Embryonic facial prominence (tissue), 1 donor: ENCODE measurements at regions not wholly inside any gene's neighbourhood (a gene's known extent, or its start where the extent isn't known, plus 50 kb on each side); places are given as distances from the start of the nearest gene placed in this dataset.
A peak's percentile ranks its signal among the peaks of the same experiment; 100 is the strongest.
"Not testable (repeated sequence)": the region's sequence is repeated elsewhere in the genome, so short reads cannot be mapped to it uniquely, and the experiment has no call there.

Experiments
- DNase-seq: peaks from one replicate; pipeline ENCODE4 v3.0.0-alpha.2; 2016; ENCODE audit errors: extremely low spot score

DNA sequence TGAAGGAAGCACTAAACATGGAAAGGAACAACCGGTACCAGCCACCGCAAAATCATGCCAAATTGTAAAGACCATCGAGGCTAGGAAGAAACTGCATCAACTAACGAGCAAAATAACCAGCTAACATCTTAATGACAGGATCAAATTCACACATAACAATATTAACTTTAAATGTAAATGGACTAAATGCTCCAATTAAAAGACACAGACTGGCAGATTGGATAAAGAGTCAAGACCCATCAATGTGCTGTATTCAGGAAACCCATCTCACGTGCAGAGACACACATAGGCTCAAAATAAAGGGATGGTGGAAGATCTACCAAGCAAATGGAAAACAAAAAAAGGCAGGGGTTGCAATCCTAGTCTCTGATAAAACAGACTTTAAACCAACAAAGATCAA lies 206.3 kb downstream of the SLC38A4 start:
- not testable (repeated sequence) for DNase-seq

DNA sequence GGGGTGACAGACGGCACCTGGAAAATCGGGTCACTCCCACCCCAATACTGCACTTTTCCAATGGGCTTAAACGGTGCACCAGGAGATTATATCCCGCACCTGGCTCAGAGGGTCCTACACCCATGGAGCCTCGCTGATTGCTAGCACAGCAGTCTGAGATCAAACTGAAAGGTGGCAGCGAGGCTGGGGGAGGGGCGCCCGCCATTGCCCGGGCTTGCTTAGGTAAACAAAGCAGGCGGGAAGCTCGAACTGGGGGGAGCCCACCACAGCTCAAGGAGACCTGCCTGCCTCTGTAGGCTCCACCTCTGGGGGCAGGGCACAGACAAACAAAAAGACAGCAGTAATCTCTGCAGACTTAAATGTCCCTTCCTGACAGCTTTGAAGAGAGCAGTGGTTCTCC lies 208.1 kb downstream of the SLC38A4 start:
- not testable (repeated sequence) for DNase-seq

DNA sequence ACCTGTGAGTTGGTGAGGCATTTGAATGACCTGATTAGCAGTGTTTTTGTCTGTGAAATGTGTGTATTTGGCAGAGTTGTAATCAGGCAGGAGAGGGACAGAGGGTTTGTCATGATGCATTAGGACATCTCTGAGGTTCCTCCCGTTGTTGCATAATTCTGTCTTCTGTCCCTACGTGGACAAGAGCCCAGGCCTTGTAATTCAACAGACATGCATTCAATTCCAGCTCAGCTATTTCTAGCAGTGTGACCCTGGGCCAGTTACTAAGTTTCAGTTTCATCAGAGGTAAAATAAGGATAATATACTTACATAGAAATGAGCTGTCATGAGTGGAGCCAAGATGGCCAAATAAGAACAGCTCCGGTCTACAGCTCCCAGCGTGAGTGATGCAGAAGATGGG lies 208.6 kb downstream of the SLC38A4 start:
- no peak for DNase-seq

DNA sequence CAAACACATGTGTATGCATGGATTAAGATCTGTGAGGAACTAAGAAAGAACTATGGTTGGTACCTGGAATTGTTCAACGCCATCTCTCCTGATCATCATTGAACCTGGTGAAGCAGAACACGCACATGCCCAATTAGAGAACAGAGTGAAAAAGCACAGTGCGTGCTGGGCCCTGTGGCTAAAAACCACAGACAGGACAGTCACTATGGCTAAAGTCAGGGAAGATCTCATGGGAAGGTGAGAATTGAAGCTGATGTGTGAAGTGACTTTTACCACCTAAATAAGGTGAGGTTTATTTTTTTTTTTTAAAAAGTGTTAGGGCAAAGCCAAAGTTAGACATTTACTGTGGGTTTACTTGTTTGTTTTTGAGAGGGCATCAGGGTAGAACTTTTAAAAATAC lies 215.0 kb downstream of the SLC38A4 start:
- no peak for DNase-seq

DNA sequence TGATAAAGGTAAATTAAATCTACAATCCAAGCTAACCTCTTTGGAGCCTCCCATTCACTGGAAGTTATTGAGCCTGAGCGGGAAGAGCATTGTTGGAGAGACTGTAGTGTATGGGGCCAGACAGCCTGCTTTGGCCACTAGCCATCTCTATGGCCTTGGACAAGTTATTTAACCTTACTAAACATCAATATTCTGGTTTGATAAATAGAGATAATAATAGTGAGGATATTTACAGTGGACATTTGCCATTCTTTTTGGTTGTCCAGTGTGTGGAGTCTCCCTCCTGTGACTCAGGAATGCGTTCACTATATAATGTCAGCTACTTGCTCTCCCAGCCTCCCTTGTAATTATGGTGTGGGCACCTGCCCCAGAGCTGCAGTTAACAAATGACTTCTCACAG lies 216.1 kb downstream of the SLC38A4 start:
- DNase-seq: no peak

DNA sequence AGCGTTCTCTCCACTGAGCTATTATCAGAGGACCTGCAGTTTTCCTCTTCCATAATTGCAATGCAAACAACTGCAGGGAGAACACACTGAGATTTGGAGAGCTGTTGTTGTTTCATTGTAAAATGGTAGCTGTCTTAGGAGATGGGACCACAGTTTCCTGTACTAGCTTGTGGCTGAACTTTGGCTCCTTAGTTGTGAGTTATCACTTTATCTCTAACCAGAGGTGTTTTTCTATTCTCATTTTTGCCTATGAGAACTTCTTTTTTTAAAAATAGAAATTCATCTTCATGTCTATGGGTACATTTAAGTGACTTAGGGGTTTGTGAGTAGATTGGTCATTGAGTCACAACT lies 216.5 kb downstream of the SLC38A4 start:
- DNase-seq: no peak

DNA sequence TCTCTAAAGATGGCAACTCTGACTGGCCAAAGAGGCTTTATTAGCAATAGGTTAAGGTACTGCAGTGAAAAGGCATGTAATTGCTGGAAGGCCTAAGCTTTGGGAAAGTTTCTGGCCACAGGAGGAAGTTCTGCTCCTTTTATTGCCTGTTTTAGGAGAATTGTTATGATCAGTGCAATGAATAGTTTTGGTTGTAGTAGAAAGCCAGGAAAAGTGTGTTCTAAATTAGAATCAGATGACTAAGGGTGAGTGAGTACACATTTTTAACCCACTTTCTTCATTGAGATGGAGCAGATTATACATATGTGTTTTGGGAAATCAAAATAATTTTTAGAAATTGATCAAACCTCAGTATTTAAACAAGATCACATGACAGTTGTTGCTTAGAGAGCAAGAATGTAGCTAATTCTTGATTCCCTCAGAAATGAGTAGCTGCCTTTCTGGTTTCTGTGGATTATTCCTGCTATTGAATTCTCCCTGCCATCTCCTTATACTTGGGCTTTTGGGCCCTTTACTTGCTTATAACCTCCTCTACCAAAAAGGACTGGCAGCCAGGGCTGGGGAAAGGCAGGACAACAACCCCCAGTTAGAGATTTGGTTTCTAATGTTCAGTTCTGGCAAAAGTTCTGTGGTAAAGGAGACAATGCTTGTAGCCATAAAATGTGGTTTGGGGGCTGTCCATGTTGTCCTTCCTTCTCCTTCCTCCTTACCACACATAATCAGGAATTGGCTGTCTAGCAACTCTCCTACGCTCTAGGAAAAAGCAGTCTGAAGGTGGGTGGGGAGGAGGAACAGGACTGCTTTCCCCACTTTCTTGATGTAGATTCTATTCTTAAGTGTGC lies 217.1 kb downstream of the SLC38A4 start:
- DNase-seq: peak; percentile 47

DNA sequence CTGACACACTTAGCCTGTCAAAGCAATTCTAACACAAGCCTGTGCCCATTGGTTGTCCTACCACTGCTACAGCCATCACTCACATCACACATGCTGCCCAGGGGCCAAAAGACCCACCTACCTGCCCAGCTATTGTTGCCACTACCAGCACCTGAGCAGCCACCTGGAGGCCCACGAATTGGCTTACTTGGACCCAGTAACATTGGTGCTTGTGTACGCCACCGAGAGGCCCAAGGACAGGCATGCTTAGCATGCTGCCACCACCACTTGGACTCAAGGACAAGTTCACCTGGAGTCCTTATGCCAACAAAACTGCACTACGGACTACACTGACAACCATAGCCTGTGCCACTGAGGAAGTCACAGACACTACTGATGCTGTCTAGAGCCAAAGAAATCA lies 221.1 kb downstream of the SLC38A4 start:
- DNase-seq: no peak

DNA sequence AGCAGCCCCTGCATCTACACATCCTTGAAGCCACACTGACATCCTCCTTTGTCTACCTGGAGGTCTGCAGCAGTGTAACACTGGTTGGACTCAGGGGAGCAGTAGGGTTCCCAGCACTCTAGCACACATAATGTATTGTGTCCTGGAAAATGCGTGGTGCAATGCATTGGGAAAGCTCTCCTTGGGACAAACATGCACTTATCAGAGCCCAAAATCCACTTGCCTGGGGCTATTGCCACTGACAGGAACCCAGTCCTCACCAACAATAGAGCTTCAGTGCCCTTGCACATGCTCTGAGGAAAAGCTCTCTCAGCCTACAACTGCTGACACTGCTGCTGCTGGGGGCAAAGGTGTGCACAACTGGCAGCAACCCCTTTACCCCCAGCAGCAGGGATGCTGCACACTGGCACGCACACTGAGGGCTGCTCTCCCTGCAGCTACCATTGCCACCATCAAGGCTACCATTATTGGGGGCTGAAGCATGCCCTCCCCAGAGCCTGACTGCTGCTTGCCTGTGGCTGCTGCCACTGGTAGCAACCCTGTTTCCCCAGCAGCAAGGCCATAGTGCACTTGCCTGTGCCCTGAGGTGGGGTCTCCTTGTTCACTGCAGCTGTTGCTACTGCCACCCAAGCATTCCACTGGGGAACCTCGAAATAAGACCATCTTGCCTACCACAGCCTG lies 221.9 kb downstream of the SLC38A4 start:
- DNase-seq: no peak

DNA sequence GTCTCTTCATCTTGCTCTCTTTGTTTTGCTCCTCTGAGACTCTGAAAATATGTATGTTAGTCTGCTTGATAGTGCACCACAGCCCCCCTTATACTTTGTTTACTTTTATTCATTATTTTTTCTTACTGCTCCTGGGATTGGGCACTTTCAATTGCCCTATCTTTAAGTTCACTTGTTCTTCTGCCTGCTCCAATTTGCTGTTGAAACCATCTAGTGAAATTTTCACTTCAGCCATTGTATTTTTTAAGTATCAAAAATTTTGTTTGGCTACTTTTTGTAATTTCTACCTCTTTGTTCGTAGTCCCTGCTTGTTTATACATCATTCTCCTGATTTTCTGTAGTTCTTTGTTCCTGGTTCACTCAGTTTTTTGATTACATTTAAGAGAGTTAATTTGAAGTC lies 223.3 kb downstream of the SLC38A4 start:
- no peak for DNase-seq

DNA sequence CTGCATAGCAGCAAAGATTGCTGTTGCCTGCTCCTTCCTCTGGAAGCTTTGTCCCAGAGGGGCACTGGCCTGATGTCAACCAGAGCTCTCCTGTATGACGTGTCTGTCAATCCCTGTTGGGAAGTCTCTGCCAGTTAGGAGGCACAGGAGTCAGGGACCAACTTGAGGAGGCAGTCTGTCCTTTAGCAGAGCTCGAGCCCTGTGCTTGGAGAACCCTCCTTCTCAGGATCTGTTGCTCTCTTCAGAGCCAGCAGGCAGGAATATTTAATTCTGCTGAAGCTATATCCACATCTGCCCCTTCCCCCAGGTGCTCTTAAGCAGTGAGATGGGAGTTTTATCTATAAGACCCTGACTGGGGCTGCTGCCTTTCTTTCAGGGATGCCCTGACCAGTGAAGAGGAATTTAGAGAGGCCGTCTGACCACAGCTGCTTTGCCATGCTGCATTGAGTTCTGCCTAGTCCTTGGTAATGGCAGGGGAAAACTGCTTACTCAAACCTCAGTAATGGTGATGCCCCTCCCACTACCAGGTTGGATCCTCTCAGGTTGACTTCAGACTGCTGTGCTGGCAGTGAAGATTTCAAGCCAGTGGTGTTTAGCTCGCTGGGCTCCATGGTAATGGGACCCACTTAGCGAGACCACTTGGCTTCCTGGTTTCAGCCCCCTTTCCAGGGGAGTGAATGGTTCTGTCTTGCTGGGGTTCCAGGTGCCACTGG lies 218.6 kb upstream of the SLC38A2 start:
- DNase-seq: no peak

DNA sequence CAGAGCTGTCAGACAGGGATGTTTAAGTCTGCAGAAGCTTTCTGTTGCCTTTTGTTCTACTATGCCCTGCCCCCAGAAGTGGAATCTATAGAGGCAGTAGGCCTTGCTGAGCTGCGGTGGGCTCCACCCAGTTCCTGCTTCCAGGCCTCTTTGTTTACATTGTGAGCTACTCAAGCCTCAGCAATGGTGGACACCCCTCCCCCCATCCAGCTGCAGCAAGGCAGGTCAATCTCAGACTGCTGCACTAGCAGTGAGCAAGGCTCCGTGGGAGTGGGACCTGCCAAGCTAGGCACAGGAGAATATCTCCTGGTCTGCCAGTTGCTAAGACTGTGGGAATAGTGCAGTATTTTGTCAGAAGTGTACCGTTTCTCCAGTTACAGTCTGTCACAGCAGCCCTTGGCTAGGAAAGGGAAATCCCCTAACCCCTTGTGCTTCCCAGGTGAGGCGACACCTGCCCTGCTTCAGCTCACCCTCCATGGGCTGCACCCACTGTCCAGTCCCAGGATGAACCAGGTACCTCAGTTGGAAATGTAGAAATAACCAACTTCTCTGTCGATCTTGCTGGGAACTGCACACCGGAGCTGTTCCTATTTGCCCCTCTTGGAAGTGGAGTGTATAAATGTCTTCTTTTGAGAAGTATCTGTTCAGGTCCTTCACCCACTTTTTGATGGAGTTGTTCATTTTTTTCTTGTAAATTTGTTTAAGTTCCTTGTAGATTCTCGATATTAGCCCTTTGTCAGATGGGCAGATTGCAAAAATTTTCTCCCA lies 213.5 kb upstream of the SLC38A2 start:
- no peak for DNase-seq

DNA sequence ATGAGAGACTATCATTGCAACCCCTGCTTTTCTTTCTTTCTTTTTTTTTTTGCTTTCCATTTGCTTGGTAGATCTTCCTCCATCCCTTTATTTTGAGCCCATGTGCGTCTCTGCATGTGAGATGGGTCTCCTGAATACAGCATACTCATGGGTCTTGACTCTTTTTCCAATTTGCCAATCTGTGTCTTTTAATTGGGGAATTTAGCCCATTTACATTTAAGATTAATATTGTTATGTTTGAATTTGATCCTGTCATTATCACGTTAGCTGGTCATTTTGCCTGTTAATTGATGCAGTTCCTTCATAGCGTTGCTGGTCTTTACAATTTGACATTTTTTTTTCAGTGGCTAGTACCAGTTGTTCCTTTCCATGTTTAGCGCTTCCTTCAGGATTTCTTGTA lies 211.5 kb upstream of the SLC38A2 start:
- DNase-seq: not testable (repeated sequence)

DNA sequence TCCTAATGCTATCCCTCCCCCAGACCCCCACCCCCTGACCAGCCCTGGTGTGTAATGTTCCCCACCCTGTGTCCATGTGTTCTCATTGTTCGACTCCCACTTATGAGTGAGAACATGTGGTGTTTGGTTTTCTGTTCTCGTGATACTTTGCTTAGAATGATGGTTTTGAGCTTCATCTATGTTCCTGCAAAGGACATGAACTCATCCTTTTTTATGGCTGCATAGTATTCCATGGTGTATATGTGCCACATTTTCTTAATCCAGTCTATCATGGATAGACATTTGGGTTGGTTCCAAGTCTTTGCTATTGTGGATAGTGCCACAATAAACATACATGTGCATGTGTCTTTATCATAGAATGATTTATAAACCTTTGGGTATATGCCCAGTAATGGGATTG lies 209.4 kb upstream of the SLC38A2 start:
- DNase-seq: not testable (repeated sequence)

DNA sequence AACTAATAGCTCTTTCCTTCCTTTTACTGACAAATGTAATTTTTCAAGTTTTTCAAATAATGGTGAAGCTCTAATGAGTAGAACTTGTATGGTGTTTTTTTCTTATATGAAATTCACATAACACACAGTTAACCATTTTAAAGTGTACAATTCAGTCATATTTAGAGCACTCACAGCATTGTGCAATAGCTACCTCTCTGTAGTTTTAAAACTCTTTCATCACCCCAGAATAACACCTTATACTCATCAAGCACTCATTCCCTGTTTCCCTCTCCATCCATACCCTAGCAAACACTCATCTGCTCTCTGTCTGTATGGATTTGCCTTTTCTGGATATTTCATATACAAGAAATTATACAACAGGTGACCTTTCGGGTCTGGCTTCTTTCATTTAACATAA lies 207.9 kb upstream of the SLC38A2 start:
- DNase-seq: no peak

DNA sequence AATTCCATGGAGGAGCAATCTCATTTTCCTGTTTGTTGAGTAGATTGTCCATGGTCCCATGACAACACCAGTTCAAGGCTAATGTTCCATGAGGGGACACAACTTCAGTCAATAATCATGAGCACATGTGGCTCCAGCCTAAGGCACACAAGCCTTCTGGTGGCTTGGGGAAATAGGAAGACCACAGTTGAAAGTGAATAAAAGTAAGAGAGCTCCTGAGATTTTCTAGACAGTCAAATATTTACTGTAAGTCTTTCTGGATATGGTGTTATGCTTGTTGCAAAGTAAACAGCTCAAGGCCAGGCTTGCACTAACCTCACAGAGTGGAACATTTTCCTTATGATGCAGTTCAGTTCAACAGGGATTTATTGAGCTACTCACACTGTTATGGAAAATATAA lies 206.9 kb upstream of the SLC38A2 start:
- DNase-seq: no peak

DNA sequence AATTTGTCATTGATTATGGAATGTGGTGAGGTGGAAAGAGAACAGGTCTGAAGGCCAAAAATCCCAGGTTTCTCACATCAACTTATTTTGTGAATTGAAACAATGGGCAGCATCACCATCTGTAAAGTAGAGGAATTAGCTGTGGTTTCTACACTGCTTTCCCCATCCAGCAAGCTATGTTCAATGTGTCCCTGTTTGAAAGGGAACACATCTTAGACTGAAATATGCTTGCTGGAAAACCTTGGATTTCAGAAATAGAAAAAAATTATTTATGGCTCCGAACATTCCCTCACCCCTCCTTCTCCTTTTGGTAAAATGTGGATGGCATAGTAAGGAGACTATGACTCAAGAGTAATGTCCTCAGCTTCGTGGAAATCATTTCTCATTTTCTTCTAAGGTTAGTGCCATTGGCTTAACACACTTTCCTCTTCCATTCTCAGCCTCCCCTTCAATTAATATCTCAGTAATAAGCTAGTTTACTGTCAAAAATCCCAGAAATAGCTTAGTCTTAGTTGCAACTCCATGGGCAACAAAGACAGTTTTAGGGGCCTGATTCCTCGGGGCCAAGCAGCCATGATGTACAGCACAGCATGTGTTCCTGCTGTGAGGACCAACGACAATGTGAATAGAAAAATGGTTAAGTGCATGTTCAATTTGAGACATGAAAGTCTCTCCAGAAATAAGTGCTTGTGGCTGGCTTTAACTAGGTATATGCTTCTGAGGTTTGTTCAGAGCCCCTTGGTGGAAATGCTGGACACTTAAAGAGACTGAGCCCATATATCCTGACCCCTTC lies 205.8 kb upstream of the SLC38A2 start:
- no peak for DNase-seq

DNA sequence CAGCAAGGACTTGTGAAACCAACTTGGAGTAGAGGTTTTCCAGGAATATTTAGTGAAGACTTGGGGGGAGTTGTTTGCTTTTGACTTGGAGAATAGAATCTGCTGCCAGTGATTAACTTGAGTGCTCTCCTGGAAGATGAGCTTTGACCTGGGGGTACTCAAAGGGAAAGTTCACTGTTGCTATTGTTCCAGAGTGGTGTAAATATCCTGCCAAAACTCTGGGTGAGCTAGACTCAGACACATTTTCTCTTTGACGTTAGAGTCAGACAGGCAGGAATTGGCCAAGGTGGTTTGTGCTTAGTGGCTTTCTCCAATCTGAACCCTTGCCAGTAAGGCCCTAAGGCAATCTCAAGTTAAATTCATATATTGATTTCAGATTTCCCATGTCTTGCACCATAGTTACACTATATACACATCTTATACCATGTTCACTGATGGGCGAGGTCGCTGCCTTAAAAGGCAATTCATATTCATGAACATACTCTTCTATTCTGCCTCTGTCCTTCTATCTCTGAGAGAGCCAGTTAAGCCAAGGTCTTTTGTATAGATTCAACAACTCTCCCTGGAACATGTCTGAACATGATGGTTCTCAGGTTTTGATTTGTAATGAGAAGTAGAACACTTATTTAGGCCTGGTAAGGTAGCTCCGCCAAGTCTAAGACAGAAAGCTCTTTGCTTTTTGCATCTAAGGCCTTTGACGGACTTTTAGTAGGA lies 204.6 kb upstream of the SLC38A2 start:
- DNase-seq: no peak

DNA sequence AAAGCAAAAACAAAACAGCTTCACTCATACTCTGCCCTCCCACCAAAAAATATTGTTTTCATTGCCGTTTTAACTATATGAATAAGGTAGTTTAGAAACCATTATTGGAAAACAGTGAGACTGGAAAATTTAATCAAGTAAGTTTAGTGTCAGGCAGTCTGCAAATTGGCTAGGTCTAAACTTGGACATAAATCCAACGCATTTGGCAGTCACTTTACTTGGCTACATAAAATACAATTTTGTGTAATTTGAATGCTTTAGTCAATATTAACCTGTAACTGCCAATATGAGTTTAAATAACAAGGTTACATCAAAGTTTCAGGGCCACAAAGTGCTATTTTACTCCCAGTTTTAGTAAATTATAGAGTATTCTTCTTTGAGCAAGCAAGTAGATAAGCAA lies 202.3 kb upstream of the SLC38A2 start:
- DNase-seq: no peak

DNA sequence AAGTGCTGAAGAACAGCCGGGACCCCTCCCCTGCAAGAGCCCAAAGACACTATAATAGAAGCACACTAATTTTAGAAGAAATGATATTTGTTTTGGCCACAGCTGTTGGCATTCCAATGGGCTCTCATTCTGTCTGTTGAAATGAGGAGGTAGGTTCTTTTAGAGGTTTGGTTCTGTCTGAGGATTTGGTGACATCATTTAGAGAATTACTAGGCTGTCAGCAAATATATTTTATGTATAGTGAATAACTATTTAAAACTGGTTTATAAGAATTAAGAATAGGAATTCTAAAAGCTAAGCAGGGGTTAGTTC lies 200.7 kb upstream of the SLC38A2 start:
- no peak for DNase-seq
